ENCODE measurements at regions not wholly inside any gene's neighbourhood (a gene's known extent, or its start where the extent isn't known, plus 50 kb on each side); places are given as distances from the start of the nearest gene placed in this dataset.

- TF ChIP-seq GABPA (IDR thresholded peaks at IDR 0.05; ENCODE audit: low read depth) (no peak), CTCF (IDR thresholded peaks at IDR 0.05) (no peak), EZH2phosphoT487 (IDR thresholded peaks at IDR 0.05; ENCODE audit: borderline replicate concordance, low read depth) (no peak)
Observed at GRCh38 chr13:97561182-97561581, 127.2 kb downstream of the RAP2A start.
